GM12873 (cell line): ENCODE measurements at regions not wholly inside any gene's neighbourhood (a gene's known extent, or its start where the extent isn't known, plus 50 kb on each side); places are given as distances from the start of the nearest gene placed in this dataset.

ENCODE experiments used
- CTCF ChIP-seq: IDR thresholded peaks from 2 replicates; pipeline ENCODE4 v1.5.1; 2012; ENCODE audit warnings: low read depth, mild to moderate bottlenecking, moderate library complexity, low read length, control low read depth; ENCODE audit not compliant: insufficient read depth; ENCODE audit errors: missing control alignments

- no peak for TF ChIP-seq CTCF
Measured at GRCh38 chr4:123955167-123955800, 558.7 kb downstream of the SPRY1 start.

GRCh38 chr4:123956204-123956603 is 559.6 kb downstream of the SPRY1 start:
- TF ChIP-seq CTCF: no peak

GRCh38 chr4:123966990-123967769 is 570.6 kb downstream of the SPRY1 start:
- no peak for TF ChIP-seq CTCF

- TF ChIP-seq CTCF: no peak
Measured at GRCh38 chr4:123972031-123972430, 575.4 kb downstream of the SPRY1 start.

GRCh38 chr4:123974386-123975149 is 578.0 kb downstream of the SPRY1 start:
- TF ChIP-seq CTCF: no peak

- TF ChIP-seq CTCF: no peak
Measured at GRCh38 chr4:123976285-123976684, 579.7 kb downstream of the SPRY1 start.

GRCh38 chr4:123976819-123977218 is 580.2 kb downstream of the SPRY1 start:
- TF ChIP-seq CTCF: no peak
